GM12878 (cell line): ENCODE measurements at regions not wholly inside any gene's neighbourhood (a gene's known extent, or its start where the extent isn't known, plus 50 kb on each side); places are given as distances from the start of the nearest gene placed in this dataset.
"Not testable (repeated sequence)": the region's sequence is repeated elsewhere in the genome, so short reads cannot be mapped to it uniquely, and the experiment has no call there.

Experiments used
- EZH2 ChIP-seq: IDR thresholded peaks from 2 replicates; pipeline ENCODE4 v1.6.1; 2012; ENCODE audit warnings: low read depth, mild to moderate bottlenecking, control low read depth, inconsistent platforms, low read length, borderline replicate concordance; ENCODE audit not compliant: control insufficient read depth
- MAX ChIP-seq: IDR thresholded peaks from 2 replicates; pipeline ENCODE4 v1.6.1; 2012; ENCODE audit warnings: low read depth, low read length, improper control_type of control experiment
- NFYB ChIP-seq: IDR thresholded peaks from 2 replicates; pipeline ENCODE4 v1.6.1; 2011; ENCODE audit warnings: low read depth, mild to moderate bottlenecking, low read length, improper control_type of control experiment, moderate library complexity; ENCODE audit not compliant: insufficient read depth
- PAX8 ChIP-seq: fragments of 450-650 bp; IDR thresholded peaks from 2 replicates; pipeline ENCODE4 v1.6.1; 2017; ENCODE audit warnings: mild to moderate bottlenecking, moderate library complexity
- POLR2A ChIP-seq: IDR thresholded peaks from 2 replicates; pipeline ENCODE4 v1.6.1; 2011; ENCODE audit warnings: low read depth, mild to moderate bottlenecking, low read length
- SRF ChIP-seq, 2 experiments: IDR thresholded peaks; 2 replicates each; pipeline ENCODE4 v1.6.1; 2011; ENCODE audit warnings: low read depth in 2 of 2, low read length in 2 of 2, mild to moderate bottlenecking in 1 of 2, moderate library complexity in 1 of 2
- TCF12 ChIP-seq: IDR thresholded peaks from 2 replicates; pipeline ENCODE4 v1.6.1; 2011; ENCODE audit warnings: low read depth, mild to moderate bottlenecking, low read length
- ZBTB4 ChIP-seq: fragments of 450-650 bp; formaldehyde crosslinking; IDR thresholded peaks from 2 replicates; pipeline ENCODE4 v1.4.0; 2022; ENCODE audit warnings: mild to moderate bottlenecking, moderate library complexity
- TF ChIP-seq, protein P1 (sequence below): fragments of 450-650 bp; IDR thresholded peaks from 2 replicates; pipeline ENCODE4 v1.6.1; 2014; ENCODE audit warnings: mild to moderate bottlenecking
- TF ChIP-seq, protein P2 (sequence below): IDR thresholded peaks from 2 replicates; pipeline ENCODE4 v1.6.1; 2012; ENCODE audit warnings: low read length, inconsistent platforms
- TF ChIP-seq, protein P3 (sequence below), 3 experiments: IDR thresholded peaks in 2 of 3; conservative IDR thresholded peaks in 1 of 3; 2 replicates each; pipeline ENCODE4 v1.5.1; 2011; ENCODE audit warnings: low read depth in 3 of 3, low read length in 3 of 3, mild to moderate bottlenecking in 3 of 3, control low read depth in 2 of 3, moderate library complexity in 2 of 3, inconsistent platforms in 1 of 3, mixed read lengths in 1 of 3; ENCODE audit not compliant: control insufficient read depth in 2 of 3, insufficient read depth in 1 of 3; ENCODE audit errors: extremely low read depth in 1 of 3
- TF ChIP-seq, protein P4 (sequence below): fragments of 150-350 bp; IDR thresholded peaks from 2 replicates; pipeline ENCODE4 v1.6.1; 2014; ENCODE audit warnings: mild to moderate bottlenecking, low read depth, low read length
- TF ChIP-seq, protein P5 (sequence below): IDR thresholded peaks from 2 replicates; pipeline ENCODE4 v1.6.1; 2012; ENCODE audit warnings: low read depth, low read length, improper control_type of control experiment
- TF ChIP-seq, protein P6 (sequence below): IDR thresholded peaks from 2 replicates; pipeline ENCODE4 v1.6.1; 2011; ENCODE audit warnings: mild to moderate bottlenecking, low read depth, low read length, moderate library complexity; ENCODE audit not compliant: insufficient replicate concordance

DNA sequence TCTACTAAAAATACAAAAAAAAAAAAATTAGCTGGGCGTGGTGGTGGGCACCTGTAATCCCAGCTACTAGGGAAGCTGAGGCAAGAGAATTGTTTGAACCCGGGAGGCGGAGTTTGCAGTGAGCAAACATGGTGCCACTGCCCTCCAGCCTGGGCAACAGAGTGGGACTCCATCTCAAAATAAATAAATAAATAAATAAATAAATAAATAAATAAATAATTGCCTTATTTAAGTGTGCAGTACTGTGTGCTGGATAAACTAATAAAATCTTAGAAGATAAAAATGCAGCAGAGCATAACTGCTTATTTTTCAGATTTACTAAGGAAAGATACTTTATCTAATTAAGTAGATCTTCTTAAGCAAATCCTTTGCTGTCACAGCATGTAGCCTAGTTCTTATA lies 61.7 kb upstream of the TSPAN7 start:
- TF ChIP-seq, protein P1, sequence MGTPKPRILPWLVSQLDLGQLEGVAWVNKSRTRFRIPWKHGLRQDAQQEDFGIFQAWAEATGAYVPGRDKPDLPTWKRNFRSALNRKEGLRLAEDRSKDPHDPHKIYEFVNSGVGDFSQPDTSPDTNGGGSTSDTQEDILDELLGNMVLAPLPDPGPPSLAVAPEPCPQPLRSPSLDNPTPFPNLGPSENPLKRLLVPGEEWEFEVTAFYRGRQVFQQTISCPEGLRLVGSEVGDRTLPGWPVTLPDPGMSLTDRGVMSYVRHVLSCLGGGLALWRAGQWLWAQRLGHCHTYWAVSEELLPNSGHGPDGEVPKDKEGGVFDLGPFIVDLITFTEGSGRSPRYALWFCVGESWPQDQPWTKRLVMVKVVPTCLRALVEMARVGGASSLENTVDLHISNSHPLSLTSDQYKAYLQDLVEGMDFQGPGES: not testable (repeated sequence)
- TF ChIP-seq, protein P2, sequence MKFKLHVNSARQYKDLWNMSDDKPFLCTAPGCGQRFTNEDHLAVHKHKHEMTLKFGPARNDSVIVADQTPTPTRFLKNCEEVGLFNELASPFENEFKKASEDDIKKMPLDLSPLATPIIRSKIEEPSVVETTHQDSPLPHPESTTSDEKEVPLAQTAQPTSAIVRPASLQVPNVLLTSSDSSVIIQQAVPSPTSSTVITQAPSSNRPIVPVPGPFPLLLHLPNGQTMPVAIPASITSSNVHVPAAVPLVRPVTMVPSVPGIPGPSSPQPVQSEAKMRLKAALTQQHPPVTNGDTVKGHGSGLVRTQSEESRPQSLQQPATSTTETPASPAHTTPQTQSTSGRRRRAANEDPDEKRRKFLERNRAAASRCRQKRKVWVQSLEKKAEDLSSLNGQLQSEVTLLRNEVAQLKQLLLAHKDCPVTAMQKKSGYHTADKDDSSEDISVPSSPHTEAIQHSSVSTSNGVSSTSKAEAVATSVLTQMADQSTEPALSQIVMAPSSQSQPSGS: not testable (repeated sequence)
- TF ChIP-seq, protein P3, sequence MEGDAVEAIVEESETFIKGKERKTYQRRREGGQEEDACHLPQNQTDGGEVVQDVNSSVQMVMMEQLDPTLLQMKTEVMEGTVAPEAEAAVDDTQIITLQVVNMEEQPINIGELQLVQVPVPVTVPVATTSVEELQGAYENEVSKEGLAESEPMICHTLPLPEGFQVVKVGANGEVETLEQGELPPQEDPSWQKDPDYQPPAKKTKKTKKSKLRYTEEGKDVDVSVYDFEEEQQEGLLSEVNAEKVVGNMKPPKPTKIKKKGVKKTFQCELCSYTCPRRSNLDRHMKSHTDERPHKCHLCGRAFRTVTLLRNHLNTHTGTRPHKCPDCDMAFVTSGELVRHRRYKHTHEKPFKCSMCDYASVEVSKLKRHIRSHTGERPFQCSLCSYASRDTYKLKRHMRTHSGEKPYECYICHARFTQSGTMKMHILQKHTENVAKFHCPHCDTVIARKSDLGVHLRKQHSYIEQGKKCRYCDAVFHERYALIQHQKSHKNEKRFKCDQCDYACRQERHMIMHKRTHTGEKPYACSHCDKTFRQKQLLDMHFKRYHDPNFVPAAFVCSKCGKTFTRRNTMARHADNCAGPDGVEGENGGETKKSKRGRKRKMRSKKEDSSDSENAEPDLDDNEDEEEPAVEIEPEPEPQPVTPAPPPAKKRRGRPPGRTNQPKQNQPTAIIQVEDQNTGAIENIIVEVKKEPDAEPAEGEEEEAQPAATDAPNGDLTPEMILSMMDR (IDR thresholded peaks at IDR 0.05 in 2 of 3, conservative IDR thresholded peaks at IDR 0.05 in 1 of 3; ENCODE audit: control insufficient read depth in 2 of 3, extremely low read depth in 1 of 3, insufficient read depth in 1 of 3, low read depth in 3 of 3, low read length in 3 of 3): not testable (repeated sequence)
- not testable (repeated sequence) for TF ChIP-seq SRF (IDR thresholded peaks at IDR 0.05; ENCODE audit: low read depth in 2 of 2, low read length in 2 of 2); NFYB; MAX; PAX8; TCF12; POLR2A; ZBTB4 (CRISPR knock-in tag); EZH2
- TF ChIP-seq, protein P4, sequence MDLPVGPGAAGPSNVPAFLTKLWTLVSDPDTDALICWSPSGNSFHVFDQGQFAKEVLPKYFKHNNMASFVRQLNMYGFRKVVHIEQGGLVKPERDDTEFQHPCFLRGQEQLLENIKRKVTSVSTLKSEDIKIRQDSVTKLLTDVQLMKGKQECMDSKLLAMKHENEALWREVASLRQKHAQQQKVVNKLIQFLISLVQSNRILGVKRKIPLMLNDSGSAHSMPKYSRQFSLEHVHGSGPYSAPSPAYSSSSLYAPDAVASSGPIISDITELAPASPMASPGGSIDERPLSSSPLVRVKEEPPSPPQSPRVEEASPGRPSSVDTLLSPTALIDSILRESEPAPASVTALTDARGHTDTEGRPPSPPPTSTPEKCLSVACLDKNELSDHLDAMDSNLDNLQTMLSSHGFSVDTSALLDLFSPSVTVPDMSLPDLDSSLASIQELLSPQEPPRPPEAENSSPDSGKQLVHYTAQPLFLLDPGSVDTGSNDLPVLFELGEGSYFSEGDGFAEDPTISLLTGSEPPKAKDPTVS: not testable (repeated sequence)
- TF ChIP-seq, protein P5, sequence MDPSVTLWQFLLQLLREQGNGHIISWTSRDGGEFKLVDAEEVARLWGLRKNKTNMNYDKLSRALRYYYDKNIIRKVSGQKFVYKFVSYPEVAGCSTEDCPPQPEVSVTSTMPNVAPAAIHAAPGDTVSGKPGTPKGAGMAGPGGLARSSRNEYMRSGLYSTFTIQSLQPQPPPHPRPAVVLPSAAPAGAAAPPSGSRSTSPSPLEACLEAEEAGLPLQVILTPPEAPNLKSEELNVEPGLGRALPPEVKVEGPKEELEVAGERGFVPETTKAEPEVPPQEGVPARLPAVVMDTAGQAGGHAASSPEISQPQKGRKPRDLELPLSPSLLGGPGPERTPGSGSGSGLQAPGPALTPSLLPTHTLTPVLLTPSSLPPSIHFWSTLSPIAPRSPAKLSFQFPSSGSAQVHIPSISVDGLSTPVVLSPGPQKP: not testable (repeated sequence)
- TF ChIP-seq, protein P6, sequence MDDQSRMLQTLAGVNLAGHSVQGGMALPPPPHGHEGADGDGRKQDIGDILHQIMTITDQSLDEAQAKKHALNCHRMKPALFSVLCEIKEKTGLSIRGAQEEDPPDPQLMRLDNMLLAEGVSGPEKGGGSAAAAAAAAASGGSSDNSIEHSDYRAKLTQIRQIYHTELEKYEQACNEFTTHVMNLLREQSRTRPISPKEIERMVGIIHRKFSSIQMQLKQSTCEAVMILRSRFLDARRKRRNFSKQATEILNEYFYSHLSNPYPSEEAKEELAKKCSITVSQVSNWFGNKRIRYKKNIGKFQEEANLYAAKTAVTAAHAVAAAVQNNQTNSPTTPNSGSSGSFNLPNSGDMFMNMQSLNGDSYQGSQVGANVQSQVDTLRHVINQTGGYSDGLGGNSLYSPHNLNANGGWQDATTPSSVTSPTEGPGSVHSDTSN: not testable (repeated sequence)
